K562 (cell line): ENCODE measurements at regions not wholly inside any gene's neighbourhood (a gene's known extent, or its start where the extent isn't known, plus 50 kb on each side); places are given as distances from the start of the nearest gene placed in this dataset.

Experiments
- ATAC-seq: fragments of 200-7000 bp; cut with Tn5 transposase; 3 replicates; pipeline ENCODE4 v1.9.1; 2020; ENCODE audit warnings: moderate library complexity
- BruUV-seq: library from RNA; stranded (reverse); fragments of 400-500 nt; replicated peaks from 2 replicates; lab custom pipeline; 2021; lab: Mats Ljungman, UMichigan
- CTCF ChIA-PET: fragments of 300-600 bp; formaldehyde crosslinking; extraction: SDS; loops from one replicate; lab custom pipeline; 2021; ENCODE audit warnings: low intra/inter-chr PET ratio; lab: Yijun Ruan, JAX
- POLR2A ChIA-PET: fragments of 300-600, 350-650 bp; sonication (Branson Sonifier 250); formaldehyde crosslinking; extraction: SDS; loops from one replicate; lab custom pipeline; 2021; ENCODE audit warnings: antibody characterized with exemption, inconsistent platforms; lab: Yijun Ruan, JAX
- DNase-seq, 4 experiments: peaks; one replicate each; pipeline versions ENCODE4 v3.0.0 to v3.0.0-alpha.2; 2011 to 2018; ENCODE audit warnings: low spot score in 3 of 4, mixed read lengths in 3 of 4; ENCODE audit errors: extremely low read depth in 1 of 4
- FAIRE-seq: peaks from 2 replicates; lab custom pipeline; 2011; peaks lifted over from hg19 to GRCh38; lab: Jason Lieb, UNC
- H2AFZ ChIP-seq: 2 replicates; pipeline ENCODE4 v1.6.0; 2011; ENCODE audit warnings: low read depth, low read length, control low read depth, inconsistent platforms
- H3K27ac ChIP-seq: fragments of 200-600 bp; 3 replicates; pipeline ENCODE4 v1.8.0; 2011; ENCODE audit warnings: low read depth, mild to moderate bottlenecking, control low read depth, inconsistent platforms, low read length, moderate library complexity, mixed read lengths; ENCODE audit errors: extremely low read depth
- H3K27me3 ChIP-seq, 2 experiments: fragments of 300-600 bp in 1 of 2; 2 replicates in 1 of 2; 3 replicates in 1 of 2; pipeline versions ENCODE4 v1.6.0 to v1.8.0; 2011; ENCODE audit warnings: inconsistent platforms in 2 of 2, low read length in 2 of 2, mild to moderate bottlenecking in 1 of 2, mixed read lengths in 1 of 2, moderate library complexity in 1 of 2; ENCODE audit not compliant: control insufficient read depth in 2 of 2, insufficient read depth in 2 of 2
- H3K36me3 ChIP-seq: fragments of 300-600 bp; 3 replicates; pipeline ENCODE4 v1.8.0; 2011; ENCODE audit warnings: mild to moderate bottlenecking, low read length, inconsistent platforms; ENCODE audit not compliant: control insufficient read depth, insufficient read depth
- H3K4me1 ChIP-seq, 2 experiments: fragments of 200-600 bp in 1 of 2; replicated peaks in 1 of 2; 2 replicates in 1 of 2; 3 replicates in 1 of 2; pipeline versions ENCODE4 v1.5.1 to v1.8.0; 2011; ENCODE audit warnings: inconsistent platforms in 2 of 2, low read length in 2 of 2, mild to moderate bottlenecking in 1 of 2, mixed read lengths in 1 of 2, moderate library complexity in 1 of 2; ENCODE audit not compliant: control insufficient read depth in 2 of 2, insufficient read depth in 2 of 2
- H3K4me2 ChIP-seq: 2 replicates; pipeline ENCODE4 v1.6.1; 2011; ENCODE audit warnings: low read length, control low read depth, inconsistent platforms, mixed read lengths; ENCODE audit not compliant: insufficient read depth
- H3K4me3 ChIP-seq: fragments of 200-600 bp; sonication (generic), shearing (Covaris generic); 2 replicates; pipeline ENCODE4 v1.5.1; 2016; ENCODE audit warnings: control low read depth, inconsistent platforms
- H3K79me2 ChIP-seq: fragments of 200-600 bp; 3 replicates; pipeline ENCODE4 v1.8.0; 2011; ENCODE audit warnings: low read length, inconsistent platforms; ENCODE audit not compliant: control insufficient read depth, insufficient read depth
- H3K9ac ChIP-seq, 2 experiments: 2 replicates each; pipeline versions ENCODE4 v1.6.0 to v1.6.1; 2011; ENCODE audit warnings: low read depth in 2 of 2, low read length in 2 of 2, control low read depth in 1 of 2, inconsistent platforms in 1 of 2, mild to moderate bottlenecking in 1 of 2, mixed read lengths in 1 of 2; ENCODE audit not compliant: insufficient read depth in 1 of 2
- H3K9me1 ChIP-seq: one replicate; pipeline ENCODE4 v1.6.0; 2011; ENCODE audit warnings: inconsistent platforms, mild to moderate bottlenecking, low read length, moderate library complexity; ENCODE audit not compliant: control insufficient read depth, insufficient read depth
- H3K9me3 ChIP-seq: replicated peaks from 2 replicates; pipeline ENCODE4 v1.5.1; 2011; ENCODE audit warnings: low read depth, low read length, inconsistent platforms; ENCODE audit not compliant: control insufficient read depth, insufficient read depth
- H4K20me1 ChIP-seq: replicated peaks from 2 replicates; pipeline ENCODE4 v1.6.1; 2011; ENCODE audit warnings: low read length, inconsistent platforms, mixed read lengths; ENCODE audit not compliant: control insufficient read depth, insufficient read depth
- KAT7 ChIP-seq: sonication (generic); formaldehyde crosslinking; IDR thresholded peaks from 2 replicates; pipeline ENCODE4 v1.8.0; 2022; ENCODE audit warnings: missing genetic modification reagents, mild to moderate bottlenecking, borderline replicate concordance
- NR0B1 ChIP-seq: fragments of 450-650 bp; IDR thresholded peaks from one replicate; pipeline ENCODE4 v1.6.1; 2018; ENCODE audit warnings: mild to moderate bottlenecking, moderate library complexity; ENCODE audit not compliant: partially characterized antibody
- PRDM10 ChIP-seq: fragments of 450-650 bp; IDR thresholded peaks from 2 replicates; pipeline ENCODE4 v1.6.1; 2018; ENCODE audit not compliant: partially characterized antibody
- SUPT5H ChIP-seq: fragments of 450-650 bp; IDR thresholded peaks from 2 replicates; pipeline ENCODE4 v1.6.1; 2016
- TCFL5 ChIP-seq: fragments of 250-450 bp; sonication (Bioruptor Pico); conservative IDR thresholded peaks from 2 replicates; pipeline ENCODE4 v1.6.1; 2021; ENCODE audit warnings: mild to moderate bottlenecking, moderate library complexity, matching md5 sums
- YY1 ChIP-seq, 3 experiments: IDR thresholded peaks; 2 replicates each; pipeline ENCODE4 v1.6.1; 2011; ENCODE audit warnings: low read length in 2 of 3, mild to moderate bottlenecking in 2 of 3, moderate library complexity in 2 of 3, borderline replicate concordance in 1 of 3, control low read depth in 1 of 3, low read depth in 1 of 3; ENCODE audit not compliant: insufficient read depth in 3 of 3, insufficient replicate concordance in 2 of 3, control insufficient read depth in 1 of 3, insufficient read length in 1 of 3; ENCODE audit errors: extremely low read depth in 1 of 3
- ZFP30 ChIP-seq: fragments of 250-450 bp; sonication (Bioruptor Pico); IDR thresholded peaks from 2 replicates; pipeline ENCODE4 v1.8.0; 2022; ENCODE audit warnings: moderate library complexity, mild to moderate bottlenecking, inconsistent platforms, borderline replicate concordance
- WGBS: fragments of 100-300 bp; shearing (Covaris generic); methylation state at CpG from one replicate; pipeline ENCODE4 v1.1.6; 2016; ENCODE audit warnings: low coverage, mixed read lengths; ENCODE audit not compliant: insufficient coverage; ENCODE audit errors: missing lambda C conversion rate; 5-methylcytosine and 5-hydroxymethylcytosine counted together
- in situ Hi-C: fragments of 300-500 bp; cut with MboI; formaldehyde crosslinking; loops from 4 replicates; pipeline ENCODE4 v1.15.0; 2018; ENCODE audit warnings: inconsistent platforms, mixed read lengths
- intact Hi-C: fragments of 100-400 bp; cut with micrococcal nuclease; formaldehyde crosslinking; loops from 2 replicates; pipeline ENCODE4 v1.14.2; 2022

- Histone ChIP-seq H3K27ac (no peak overlapping the region), H2AFZ (peak overlapping the region; percentile 26; the same call in 1 of the 2 replicates), H3K79me2 (no peaks in the 10 kb centered on the region), H4K20me1 (no peaks in the 10 kb centered on the region), H3K4me3 (no peak overlapping the region), H3K9me1 (no peaks in the 10 kb centered on the region), H3K9me3 (no peaks in the 10 kb centered on the region), H3K27me3 (peaks cover 0 to 15% of the 10 kb centered on the region in 2 experiments; a peak in 3 of 5 replicates), H3K4me1 (peaks cover 0 to 8% of the 10 kb centered on the region in 2 experiments; a peak in 1 of 5 replicates), H3K36me3 (no peaks in the 10 kb centered on the region), H3K9ac (no peak overlapping the region), H3K4me2 (no peak overlapping the region)
- in situ Hi-C loops: no loop called here
- ChIA-PET POLR2A (no interaction called here), CTCF (no interaction called here)
- ATAC-seq (no peak; the same call in 2 of the 3 replicates), FAIRE-seq (no peak), DNase-seq (no peak)
- BruUV-seq: no TSS peak
- TF ChIP-seq KAT7 (CRISPR knock-in tag) (no peak), YY1 (IDR thresholded peaks at IDR 0.05; ENCODE audit: borderline replicate concordance in 1 of 3, control insufficient read depth in 1 of 3, extremely low read depth in 1 of 3, insufficient read depth in 3 of 3, insufficient read length in 1 of 3, insufficient replicate concordance in 2 of 3, low read depth in 1 of 3, low read length in 2 of 3) (no peak), TCFL5 (CRISPR knock-in tag) (no peak), ZFP30 (CRISPR knock-in tag) (no peak), SUPT5H (no peak), NR0B1 (no peak), PRDM10 (peak; percentile 24)
- 3% methylated on average over 5 of the region's 17 CpGs for WGBS
- intact Hi-C loops: no loop called here
Measured at GRCh38 chr5:6845856-6846255, 132.6 kb downstream of the TENT4A start.
